Transverse colon (tissue), 4 donors: ENCODE measurements at regions not wholly inside any gene's neighbourhood (a gene's known extent, or its start where the extent isn't known, plus 50 kb on each side); places are given as distances from the start of the nearest gene placed in this dataset.

ENCODE experiments used
- CTCF ChIP-seq, 5 experiments: fragments of 200-600 bp in 3 of 5; fragments of 450-650 bp in 2 of 5; sonication (generic) in 3 of 5; IDR thresholded peaks; 1 replicate in 2 of 5; 2 replicates in 3 of 5; pipeline ENCODE4 v1.5.1; 2016 to 2017; ENCODE audit warnings: antibody characterized with exemption in 5 of 5, inconsistent platforms in 3 of 5, mild to moderate bottlenecking in 2 of 5, moderate library complexity in 1 of 5
- EP300 ChIP-seq: sonication (generic); formaldehyde crosslinking; IDR thresholded peaks from one replicate; pipeline ENCODE4 v1.6.1; 2017; ENCODE audit warnings: antibody characterized with exemption, low read depth
- POLR2A ChIP-seq: fragments of 450-650 bp; IDR thresholded peaks from one replicate; pipeline ENCODE4 v1.6.1; 2016; ENCODE audit warnings: antibody characterized with exemption, mild to moderate bottlenecking, moderate library complexity
- POLR2AphosphoS5 ChIP-seq, 3 donors: sonication (generic); formaldehyde crosslinking; IDR thresholded peaks; one replicate each; pipeline ENCODE4 v1.6.1; 2016; ENCODE audit warnings: antibody characterized with exemption in 3 of 3

GRCh38 chr15:60076045-60076444 is 71.9 kb downstream of the FOXB1 start:
- no peak for TF ChIP-seq POLR2AphosphoS5 (IDR thresholded peaks at IDR 0.05)
- TF ChIP-seq CTCF (IDR thresholded peaks at IDR 0.05) = no peak
- TF ChIP-seq POLR2A = no peak
- no peak for TF ChIP-seq EP300
